ENCODE measurements at regions not wholly inside any gene's neighbourhood (a gene's known extent, or its start where the extent isn't known, plus 50 kb on each side); places are given as distances from the start of the nearest gene placed in this dataset.

DNA sequence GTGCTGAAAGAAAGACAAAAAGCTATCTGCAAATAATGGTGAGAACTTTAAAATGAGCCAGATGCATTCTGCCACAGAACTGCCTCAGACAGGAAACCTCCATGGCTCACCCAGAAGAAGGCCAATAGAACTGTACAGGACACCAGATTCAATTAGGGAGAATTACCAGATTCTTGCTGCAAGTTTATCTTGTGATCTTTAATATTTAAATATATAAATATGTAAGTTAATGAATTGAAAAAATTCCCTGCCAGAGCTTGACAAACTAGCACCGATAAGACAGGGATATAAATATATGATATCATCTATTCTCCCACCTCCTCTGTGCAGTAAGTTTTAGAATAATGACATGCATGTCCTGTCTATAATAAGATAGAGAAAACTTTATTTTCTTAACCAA lies 252.8 kb downstream of the PLK2 start:
- TF ChIP-seq, protein P1, sequence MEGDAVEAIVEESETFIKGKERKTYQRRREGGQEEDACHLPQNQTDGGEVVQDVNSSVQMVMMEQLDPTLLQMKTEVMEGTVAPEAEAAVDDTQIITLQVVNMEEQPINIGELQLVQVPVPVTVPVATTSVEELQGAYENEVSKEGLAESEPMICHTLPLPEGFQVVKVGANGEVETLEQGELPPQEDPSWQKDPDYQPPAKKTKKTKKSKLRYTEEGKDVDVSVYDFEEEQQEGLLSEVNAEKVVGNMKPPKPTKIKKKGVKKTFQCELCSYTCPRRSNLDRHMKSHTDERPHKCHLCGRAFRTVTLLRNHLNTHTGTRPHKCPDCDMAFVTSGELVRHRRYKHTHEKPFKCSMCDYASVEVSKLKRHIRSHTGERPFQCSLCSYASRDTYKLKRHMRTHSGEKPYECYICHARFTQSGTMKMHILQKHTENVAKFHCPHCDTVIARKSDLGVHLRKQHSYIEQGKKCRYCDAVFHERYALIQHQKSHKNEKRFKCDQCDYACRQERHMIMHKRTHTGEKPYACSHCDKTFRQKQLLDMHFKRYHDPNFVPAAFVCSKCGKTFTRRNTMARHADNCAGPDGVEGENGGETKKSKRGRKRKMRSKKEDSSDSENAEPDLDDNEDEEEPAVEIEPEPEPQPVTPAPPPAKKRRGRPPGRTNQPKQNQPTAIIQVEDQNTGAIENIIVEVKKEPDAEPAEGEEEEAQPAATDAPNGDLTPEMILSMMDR (IDR thresholded peaks at IDR 0.05; ENCODE audit: low read depth, low read length, missing control alignments) = no peak
- DNase-seq (ENCODE audit: low read depth) = no peak
- H3K4me3 ChIP-seq (ENCODE audit: low read depth, low read length) = no peak overlapping the region
- in situ Hi-C loops (cut with HindIII; ENCODE audit: low sequenced_read_pairs) = no loop called here

GRCh38 chr5:58204966-58205365 lies 254.9 kb downstream of the PLK2 start:
- DNase-seq (ENCODE audit: low read depth) = no peak
- in situ Hi-C loops (cut with HindIII; ENCODE audit: low sequenced_read_pairs) = no loop called here
- no peak overlapping the region for H3K4me3 ChIP-seq (ENCODE audit: low read depth, low read length)
- TF ChIP-seq, protein P1 (IDR thresholded peaks at IDR 0.05; ENCODE audit: low read depth, low read length, missing control alignments) = no peak

DNA sequence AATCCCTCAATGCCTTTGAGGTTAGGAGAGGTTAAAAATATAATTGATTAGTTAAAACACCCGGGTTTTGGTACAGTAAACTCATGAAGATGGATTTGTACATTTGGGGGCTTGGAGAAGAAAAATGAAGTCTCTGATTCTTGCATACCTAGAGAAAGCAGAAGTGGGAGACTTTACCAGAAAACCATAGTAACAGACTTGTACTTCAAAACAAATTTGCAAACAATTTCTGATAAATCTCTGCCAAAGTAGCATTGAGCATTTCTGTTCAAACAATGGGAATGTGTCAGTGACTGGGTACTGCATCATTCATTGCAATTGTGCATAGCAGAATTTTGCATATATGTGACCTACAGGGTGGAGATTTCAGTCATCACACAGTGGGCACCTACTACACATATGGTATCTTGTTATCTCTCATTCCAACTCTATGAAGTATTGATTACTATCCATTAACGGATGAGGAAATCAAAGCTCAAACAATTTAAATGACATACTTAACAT lies 256.9 kb downstream of the PLK2 start:
- H3K4me3 ChIP-seq (ENCODE audit: low read depth, low read length) = no peak overlapping the region
- no peak for DNase-seq (ENCODE audit: low read depth)
- TF ChIP-seq, protein P1 (IDR thresholded peaks at IDR 0.05; ENCODE audit: low read depth, low read length, missing control alignments) = no peak
- in situ Hi-C loops (cut with HindIII; ENCODE audit: low sequenced_read_pairs) = no loop called here

GRCh38 chr5:58201922-58202648 lies 257.8 kb downstream of the PLK2 start:
- TF ChIP-seq, protein P1 (IDR thresholded peaks at IDR 0.05; ENCODE audit: low read depth, low read length, missing control alignments) = no peak
- no peak overlapping the region for H3K4me3 ChIP-seq (ENCODE audit: low read depth, low read length)
- DNase-seq (ENCODE audit: low read depth) = peak; percentile 8
- in situ Hi-C loops (cut with HindIII; ENCODE audit: low sequenced_read_pairs) = no loop called here

DNA sequence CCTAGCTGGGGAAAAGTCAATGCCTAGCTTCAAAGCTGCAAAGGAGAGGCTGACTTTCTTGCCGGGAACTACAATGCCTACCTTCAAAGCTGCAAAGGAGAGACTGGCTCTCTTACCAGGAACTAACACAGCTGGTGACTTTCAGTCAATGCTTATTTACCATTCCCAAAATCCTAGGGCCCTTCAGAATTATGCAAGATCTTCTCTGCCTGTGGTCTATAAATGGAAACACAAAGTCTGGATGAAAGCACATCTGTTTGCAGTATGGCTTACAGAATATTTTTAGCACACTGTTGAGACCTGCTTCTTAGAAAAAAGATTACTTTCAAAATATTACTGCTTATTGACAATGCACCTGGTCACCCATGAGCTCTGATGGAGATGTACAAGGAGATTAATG lies 259.4 kb downstream of the PLK2 start:
- TF ChIP-seq, protein P1 (IDR thresholded peaks at IDR 0.05; ENCODE audit: low read depth, low read length, missing control alignments) = no peak
- in situ Hi-C loops (cut with HindIII; ENCODE audit: low sequenced_read_pairs) = no loop called here
- no peak for DNase-seq (ENCODE audit: low read depth)
- no peak overlapping the region for H3K4me3 ChIP-seq (ENCODE audit: low read depth, low read length)

GRCh38 chr5:58199087-58199486 lies 260.8 kb downstream of the PLK2 start:
- TF ChIP-seq, protein P1 (IDR thresholded peaks at IDR 0.05; ENCODE audit: low read depth, low read length, missing control alignments) = no peak
- in situ Hi-C loops (cut with HindIII; ENCODE audit: low sequenced_read_pairs) = no loop called here

More at GRCh38 chr5:58199087-58199486, 260.8 kb downstream of the PLK2 start:
- H3K4me3 ChIP-seq (ENCODE audit: low read depth, low read length) = no peak overlapping the region
- DNase-seq (ENCODE audit: low read depth) = no peak
